CD14-positive monocyte (primary cell): ENCODE measurements at regions not wholly inside any gene's neighbourhood (a gene's known extent, or its start where the extent isn't known, plus 50 kb on each side); places are given as distances from the start of the nearest gene placed in this dataset.

ENCODE experiments used
- DNase-seq, 3 donors: peaks; one replicate each; pipeline ENCODE4 v3.0.0-alpha.2; 2011 to 2022
- H2AFZ ChIP-seq: 2 replicates; pipeline ENCODE4 v1.6.0; 2012; ENCODE audit warnings: mild to moderate bottlenecking, low read depth, low read length, inconsistent platforms; ENCODE audit not compliant: insufficient read depth, poor library complexity, severe bottlenecking
- H3K27ac ChIP-seq, 2 donors: 1 replicate in 1 of 2; 2 replicates in 1 of 2; pipeline ENCODE4 v1.5.1; 2012 to 2013; ENCODE audit warnings: low read length in 2 of 2, control low read depth in 1 of 2, inconsistent platforms in 1 of 2, low read depth in 1 of 2, mild to moderate bottlenecking in 1 of 2
- H3K27me3 ChIP-seq, 2 donors: one replicate each; pipeline versions ENCODE4 v1.6.0 to v1.6.1; 2011 to 2013; ENCODE audit warnings: low read length in 2 of 2; ENCODE audit not compliant: control insufficient read depth in 2 of 2, insufficient read depth in 2 of 2
- H3K36me3 ChIP-seq, 2 donors: replicated peaks in 1 of 2; 1 replicate in 1 of 2; 2 replicates in 1 of 2; pipeline versions ENCODE4 v1.5.1 to v1.6.1; 2012 to 2013; ENCODE audit warnings: low read length in 2 of 2, control low read depth in 1 of 2, inconsistent platforms in 1 of 2, mild to moderate bottlenecking in 1 of 2; ENCODE audit not compliant: insufficient read depth in 2 of 2, control insufficient read depth in 1 of 2
- H3K4me1 ChIP-seq, 2 donors: 1 replicate in 1 of 2; 2 replicates in 1 of 2; pipeline versions ENCODE4 v1.5.1 to v1.6.1; 2012 to 2013; ENCODE audit warnings: low read length in 2 of 2, control low read depth in 1 of 2, inconsistent platforms in 1 of 2, mild to moderate bottlenecking in 1 of 2, moderate library complexity in 1 of 2; ENCODE audit not compliant: insufficient read depth in 2 of 2, control insufficient read depth in 1 of 2
- H3K4me2 ChIP-seq: replicated peaks from 2 replicates; pipeline ENCODE3; 2012; ENCODE audit warnings: low read length, moderate library complexity, mild to moderate bottlenecking; ENCODE audit not compliant: poor library complexity, severe bottlenecking; ENCODE audit errors: extremely low read depth
- H3K4me3 ChIP-seq, 3 experiments: fragments of 200-600 bp in 1 of 3; sonication (generic) in 1 of 3; replicated peaks in 1 of 3; 1 replicate in 2 of 3; 2 replicates in 1 of 3; pipeline ENCODE4 v1.5.1; 2011 to 2013; ENCODE audit warnings: low read length in 3 of 3, mild to moderate bottlenecking in 3 of 3, control low read depth in 2 of 3, low read depth in 2 of 3, inconsistent platforms in 1 of 3, moderate library complexity in 1 of 3
- H3K79me2 ChIP-seq: 2 replicates; pipeline ENCODE4 v1.6.0; 2012; ENCODE audit warnings: mild to moderate bottlenecking, control low read depth, inconsistent platforms, low read length, moderate library complexity; ENCODE audit not compliant: insufficient read depth
- H3K9ac ChIP-seq: 2 replicates; pipeline ENCODE4 v1.6.0; 2017; ENCODE audit warnings: low read length, mild to moderate bottlenecking; ENCODE audit not compliant: insufficient read depth, poor library complexity, severe bottlenecking
- H3K9me3 ChIP-seq, 2 donors: replicated peaks in 1 of 2; 1 replicate in 1 of 2; 2 replicates in 1 of 2; pipeline versions ENCODE4 v1.5.1 to v1.6.1; 2012 to 2013; ENCODE audit warnings: low read length in 2 of 2, control low read depth in 1 of 2; ENCODE audit not compliant: control insufficient read depth in 1 of 2, insufficient read depth in 1 of 2
- H4K20me1 ChIP-seq: 2 replicates; pipeline ENCODE4 v1.6.0; 2012; ENCODE audit warnings: mild to moderate bottlenecking, low read length, control low read depth, moderate library complexity; ENCODE audit not compliant: insufficient read depth
- H3K27ac Mint-ChIP-seq, 7 donors: one replicate each; pipeline ENCODE4 v1.8.0; 2020; ENCODE audit warnings: mild to moderate bottlenecking in 7 of 7, mixed read lengths in 7 of 7, moderate library complexity in 6 of 7, inconsistent platforms in 2 of 7
- H3K27me3 Mint-ChIP-seq, 3 donors: one replicate each; pipeline ENCODE4 v1.8.0; 2021 to 2022; ENCODE audit warnings: low read depth in 3 of 3, mild to moderate bottlenecking in 3 of 3, mixed read lengths in 3 of 3, moderate library complexity in 3 of 3, inconsistent platforms in 1 of 3
- H3K36me3 Mint-ChIP-seq, 2 donors: one replicate each; pipeline ENCODE4 v1.8.0; 2020; ENCODE audit warnings: mixed read lengths in 2 of 2, inconsistent platforms in 1 of 2, mild to moderate bottlenecking in 1 of 2
- H3K4me1 Mint-ChIP-seq: one replicate; pipeline ENCODE4 v1.8.0; 2020; ENCODE audit warnings: mild to moderate bottlenecking, mixed read lengths
- H3K4me3 Mint-ChIP-seq, 2 donors: one replicate each; pipeline ENCODE4 v1.8.0; 2020; ENCODE audit warnings: mild to moderate bottlenecking in 2 of 2, mixed read lengths in 2 of 2, moderate library complexity in 1 of 2
- H3K9me3 Mint-ChIP-seq, 7 donors: one replicate each; pipeline ENCODE4 v1.8.0; 2020 to 2022; ENCODE audit warnings: mixed read lengths in 7 of 7, mild to moderate bottlenecking in 6 of 7, moderate library complexity in 6 of 7, inconsistent platforms in 2 of 7
- CTCF ChIP-seq: fragments of 200-600 bp; IDR thresholded peaks from one replicate; pipeline ENCODE4 v1.8.0; 2022; ENCODE audit warnings: antibody characterized with exemption, mild to moderate bottlenecking
- WGBS: methylation state at CpG from one replicate; pipeline ENCODE4 v1.1.5; 2013; ENCODE audit warnings: missing lambda C conversion rate; ENCODE audit not compliant: insufficient coverage; 5-methylcytosine and 5-hydroxymethylcytosine counted together
- intact Hi-C, 2 donors: fragments of 100-400 bp; cut with micrococcal nuclease; formaldehyde crosslinking; loops; one replicate each; pipeline versions ENCODE4 v1.15.0 to v1.15.1; 2023

- Mint-ChIP-seq H3K36me3 (no peaks in the 10 kb centered on the region), H3K27ac (no peak overlapping the region), H3K4me1 (no peaks in the 10 kb centered on the region), H3K27me3 (no peaks in the 10 kb centered on the region), H3K4me3 (no peak overlapping the region), H3K9me3 (peaks cover 0 to 12% (median 6%) of the 10 kb centered on the region in 7 donors)
- no peaks in the 10 kb centered on the region for H4K20me1 ChIP-seq
- no peak overlapping the region for H3K4me3 ChIP-seq
- peaks cover 4 to 7% of the 10 kb centered on the region in 2 donors for H3K9me3 ChIP-seq
- intact Hi-C loops, result no loop called here
- no peaks in the 10 kb centered on the region for H3K27me3 ChIP-seq
- H3K27ac ChIP-seq, result no peak overlapping the region
- H3K79me2 ChIP-seq, result no peaks in the 10 kb centered on the region
- H3K4me2 ChIP-seq, result no peak overlapping the region
- H3K4me1 ChIP-seq, result no peaks in the 10 kb centered on the region
- no peak for DNase-seq
- no peak for TF ChIP-seq CTCF
- no peak overlapping the region for H3K9ac ChIP-seq
- no peaks in the 10 kb centered on the region for H3K36me3 ChIP-seq
- no peak overlapping the region for H2AFZ ChIP-seq
Measured at GRCh38 chr6:78476561-78476960, 390.8 kb upstream of the IRAK1BP1 start.

- no peaks in the 10 kb centered on the region for H3K79me2 ChIP-seq
- Mint-ChIP-seq H3K27ac (no peak overlapping the region), H3K4me1 (no peaks in the 10 kb centered on the region), H3K4me3 (no peak overlapping the region), H3K9me3 (peaks cover 0 to 11% (median 6%) of the 10 kb centered on the region in 7 donors), H3K36me3 (no peaks in the 10 kb centered on the region), H3K27me3 (no peaks in the 10 kb centered on the region)
- H3K36me3 ChIP-seq, result no peaks in the 10 kb centered on the region
- no peaks in the 10 kb centered on the region for H3K4me1 ChIP-seq
- no peak overlapping the region for H3K4me3 ChIP-seq
- TF ChIP-seq CTCF, result no peak
- H4K20me1 ChIP-seq, result no peaks in the 10 kb centered on the region
- intact Hi-C loops, result no loop called here
- no peak overlapping the region for H3K9ac ChIP-seq
- H3K27ac ChIP-seq, result no peak overlapping the region
- no peak overlapping the region for H3K4me2 ChIP-seq
- WGBS, result no CpG with 5 or more reads among the region's 4 CpGs
- no peak overlapping the region for H2AFZ ChIP-seq
- H3K27me3 ChIP-seq, result no peaks in the 10 kb centered on the region
- no peak for DNase-seq
- H3K9me3 ChIP-seq, result peaks cover 4 to 7% of the 10 kb centered on the region in 2 donors
Measured at GRCh38 chr6:78482801-78483552, 384.4 kb upstream of the IRAK1BP1 start.
